ENCODE measurements at regions not wholly inside any gene's neighbourhood (a gene's known extent, or its start where the extent isn't known, plus 50 kb on each side); places are given as distances from the start of the nearest gene placed in this dataset.

DNA sequence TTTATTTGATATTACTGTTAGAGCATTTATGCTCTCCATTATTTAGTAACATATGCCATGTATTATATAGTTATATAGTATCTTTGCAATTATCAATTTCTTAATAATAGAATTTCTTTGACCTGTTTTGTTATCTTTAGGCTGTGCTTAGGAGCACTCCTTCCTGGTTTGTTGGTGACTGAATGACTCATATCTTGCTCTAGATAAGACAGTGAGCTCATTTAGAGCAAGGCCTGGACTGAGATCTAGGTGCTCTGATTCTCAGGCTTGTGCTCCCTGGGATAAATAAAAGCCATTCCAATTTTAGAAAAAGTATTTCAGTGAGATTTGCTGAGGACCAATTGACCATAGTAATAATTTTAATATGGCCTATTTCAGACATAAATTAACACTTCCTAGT, 951.2 kb downstream of the FLRT2 start:
- H2BK15ac ChIP-seq (ENCODE audit: low read depth, low read length), result no peak overlapping the region
- H3K79me1 ChIP-seq (ENCODE audit: low read depth in 1 of 2, low read length in 2 of 2), result no peaks in the 10 kb centered on the region
- no peak overlapping the region for H3K14ac ChIP-seq (replicated peaks; ENCODE audit: low read depth, low read length)
- POLR2A ChIA-PET (ENCODE audit: unreplicated experiment), result no interaction called here
- no peak overlapping the region for H3K9ac ChIP-seq (ENCODE audit: low read depth, low read length)
- no peaks in the 10 kb centered on the region for H3K9me3 ChIP-seq (ENCODE audit: control insufficient read depth, insufficient read depth, low read length)
- no peak overlapping the region for H2BK5ac ChIP-seq (ENCODE audit: low read depth, low read length, poor library complexity, severe bottlenecking)
- dilution Hi-C loops (cut with HindIII; ENCODE audit: low sequenced_read_pairs, unreplicated experiment), result no loop called here
- H4K20me1 ChIP-seq (ENCODE audit: insufficient read depth, low read length), result no peaks in the 10 kb centered on the region
- TF ChIP-seq BHLHE40 (IDR thresholded peaks at IDR 0.05; ENCODE audit: low read depth, low read length), result no peak
- TF ChIP-seq, protein P1, sequence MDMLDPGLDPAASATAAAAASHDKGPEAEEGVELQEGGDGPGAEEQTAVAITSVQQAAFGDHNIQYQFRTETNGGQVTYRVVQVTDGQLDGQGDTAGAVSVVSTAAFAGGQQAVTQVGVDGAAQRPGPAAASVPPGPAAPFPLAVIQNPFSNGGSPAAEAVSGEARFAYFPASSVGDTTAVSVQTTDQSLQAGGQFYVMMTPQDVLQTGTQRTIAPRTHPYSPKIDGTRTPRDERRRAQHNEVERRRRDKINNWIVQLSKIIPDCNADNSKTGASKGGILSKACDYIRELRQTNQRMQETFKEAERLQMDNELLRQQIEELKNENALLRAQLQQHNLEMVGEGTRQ (IDR thresholded peaks at IDR 0.05; ENCODE audit: low read depth, low read length), result no peak
- TF ChIP-seq RAD21 (IDR thresholded peaks at IDR 0.05; ENCODE audit: low read length), result no peak
- TF ChIP-seq, protein P2, sequence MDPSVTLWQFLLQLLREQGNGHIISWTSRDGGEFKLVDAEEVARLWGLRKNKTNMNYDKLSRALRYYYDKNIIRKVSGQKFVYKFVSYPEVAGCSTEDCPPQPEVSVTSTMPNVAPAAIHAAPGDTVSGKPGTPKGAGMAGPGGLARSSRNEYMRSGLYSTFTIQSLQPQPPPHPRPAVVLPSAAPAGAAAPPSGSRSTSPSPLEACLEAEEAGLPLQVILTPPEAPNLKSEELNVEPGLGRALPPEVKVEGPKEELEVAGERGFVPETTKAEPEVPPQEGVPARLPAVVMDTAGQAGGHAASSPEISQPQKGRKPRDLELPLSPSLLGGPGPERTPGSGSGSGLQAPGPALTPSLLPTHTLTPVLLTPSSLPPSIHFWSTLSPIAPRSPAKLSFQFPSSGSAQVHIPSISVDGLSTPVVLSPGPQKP (IDR thresholded peaks at IDR 0.05; ENCODE audit: borderline replicate concordance, low read depth, low read length), result no peak
- TF ChIP-seq NFE2L2 (IDR thresholded peaks at IDR 0.05; ENCODE audit: low read depth, low read length), result no peak
- TF ChIP-seq FOS (IDR thresholded peaks at IDR 0.05; ENCODE audit: low read depth, low read length), result peak; percentile 37; the same call in 1 of the 2 replicates
- H3K18ac ChIP-seq (ENCODE audit: low read depth, low read length), result no peak overlapping the region
- H3K4me2 ChIP-seq (ENCODE audit: low read depth, low read length), result no peak overlapping the region
- H4K5ac ChIP-seq (ENCODE audit: low read depth, low read length), result no peak overlapping the region
- 0 out of 2 replicates have a peak, but pooled peaks cover 2% of the 10 kb centered on the region for H3K4me1 ChIP-seq (ENCODE audit: control insufficient read depth, insufficient read depth, low read length)
- in situ Hi-C loops (cut with MboI; ENCODE audit: low sequenced_read_pairs), result no loop called here
- no peak overlapping the region for H3K4ac ChIP-seq (ENCODE audit: low read depth, low read length)
- H2BK20ac ChIP-seq (ENCODE audit: low read depth, low read length), result no peak overlapping the region
- no peaks in the 10 kb centered on the region for H3K9me1 ChIP-seq (ENCODE audit: insufficient read depth, low read length)
- DNase-seq (peak; percentile 70), ATAC-seq (ENCODE audit: low read depth) (peak; percentile 80)
- H4K91ac ChIP-seq (ENCODE audit: insufficient read depth, low read depth, low read length), result no peak overlapping the region
- H2AFZ ChIP-seq (replicated peaks; ENCODE audit: low read length, poor library complexity), result no peak overlapping the region
- no peak overlapping the region for H3K23ac ChIP-seq (ENCODE audit: low read depth, low read length)
- BruUV-seq (replicated peaks), result no TSS peak
- CTCF ChIA-PET, result interaction anchor here (0.6 to 0.7 kb wide), 2 partner anchors 66 to 500 kb away, joined by 3 to 4 read pairs; no protein-coding TSS in a partner anchor
- no peaks in the 10 kb centered on the region for H3K36me3 ChIP-seq (ENCODE audit: control insufficient read depth, insufficient read depth, low read length)
- H2BK120ac ChIP-seq (ENCODE audit: low read depth, low read length), result no peak overlapping the region
- H3K27ac ChIP-seq (ENCODE audit: insufficient read depth, low read length), result no peak overlapping the region
- no peak overlapping the region for H2AK9ac ChIP-seq (replicated peaks; ENCODE audit: low read depth, low read length, poor library complexity)
- H3K56ac ChIP-seq (ENCODE audit: extremely low read depth, insufficient read depth, low read length), result no peak overlapping the region
- no peak overlapping the region for H4K8ac ChIP-seq (ENCODE audit: low read depth in 2 of 2, low read length in 2 of 2)
- no peak overlapping the region for H3K4me3 ChIP-seq (ENCODE audit: insufficient read depth, low read depth, low read length)
- intact Hi-C loops (cut with micrococcal nuclease), result no loop called here
- no peak overlapping the region for H2AK5ac ChIP-seq (ENCODE audit: low read depth, low read length)
- no peaks in the 10 kb centered on the region for H3K27me3 ChIP-seq (ENCODE audit: control insufficient read depth, insufficient read depth, low read length)

Measured in IMR-90 (cell line).